ENCODE measurements at regions not wholly inside any gene's neighbourhood (a gene's known extent, or its start where the extent isn't known, plus 50 kb on each side); places are given as distances from the start of the nearest gene placed in this dataset.

- TF ChIP-seq CTCF (IDR thresholded peaks at IDR 0.05) (no peak), POLR2AphosphoS5 (IDR thresholded peaks at IDR 0.05; ENCODE audit: low read depth, low read length) (no peak), REST (IDR thresholded peaks at IDR 0.05; ENCODE audit: insufficient read depth in 1 of 2, low read depth in 2 of 2, low read length in 1 of 2) (no peak), SIN3A (IDR thresholded peaks at IDR 0.05; ENCODE audit: borderline replicate concordance, insufficient read depth, low read depth, low read length) (no peak), TCF7L2 (IDR thresholded peaks at IDR 0.05; ENCODE audit: low read depth, low read length) (no peak)
These were observed 255.4 kb downstream of the SMARCA2 start for GRCh38 chr9:2270565-2270964.

Data from Panc1 (cell line).